Sigmoid colon (tissue), 6 donors: ENCODE measurements at regions not wholly inside any gene's neighbourhood (a gene's known extent, or its start where the extent isn't known, plus 50 kb on each side); places are given as distances from the start of the nearest gene placed in this dataset.

Experiments used
- DNase-seq: peaks from one replicate; pipeline ENCODE4 v3.0.0-alpha.2; 2019
- H3K27ac ChIP-seq, 4 donors: fragments of 200-600 bp; sonication (generic); one replicate each; pipeline ENCODE4 v1.5.1; 2016 to 2019; ENCODE audit warnings: mild to moderate bottlenecking in 1 of 4
- H3K27me3 ChIP-seq, 3 donors: fragments of 200-600 bp; sonication (generic); one replicate each; pipeline ENCODE4 v1.5.1; 2019; ENCODE audit warnings: mild to moderate bottlenecking in 1 of 3
- H3K36me3 ChIP-seq, 4 donors: fragments of 200-600 bp; sonication (generic); one replicate each; pipeline ENCODE4 v1.5.1; 2016 to 2019
- H3K4me1 ChIP-seq, 4 donors: fragments of 200-600 bp; sonication (generic); one replicate each; pipeline ENCODE4 v1.5.1; 2017 to 2019
- H3K4me3 ChIP-seq, 4 donors: fragments of 200-600 bp; sonication (generic); one replicate each; pipeline ENCODE4 v1.5.1; 2017 to 2019; ENCODE audit warnings: mild to moderate bottlenecking in 2 of 4, moderate library complexity in 1 of 4
- H3K9me3 ChIP-seq, 4 donors: fragments of 200-600 bp in 3 of 4; sonication (generic) in 3 of 4; one replicate each; pipeline versions ENCODE4 v1.5.1 to v1.6.1; 2013 to 2019
- CTCF ChIP-seq, 4 experiments: fragments of 450-650 bp in 3 of 4; fragments of 200-600 bp in 1 of 4; IDR thresholded peaks; one replicate each; pipeline ENCODE4 v1.5.1; 2016 to 2019; ENCODE audit warnings: antibody characterized with exemption in 4 of 4, mild to moderate bottlenecking in 3 of 4, moderate library complexity in 2 of 4
- EP300 ChIP-seq, 4 donors: sonication (generic); formaldehyde crosslinking; IDR thresholded peaks; one replicate each; pipeline ENCODE4 v1.6.1; 2017; ENCODE audit warnings: antibody characterized with exemption in 4 of 4
- POLR2A ChIP-seq, 2 donors: fragments of 450-650 bp; IDR thresholded peaks; one replicate each; pipeline ENCODE4 v1.6.1; 2016; ENCODE audit warnings: antibody characterized with exemption in 2 of 2, mild to moderate bottlenecking in 2 of 2, moderate library complexity in 2 of 2
- POLR2AphosphoS5 ChIP-seq, 4 donors: sonication (generic); formaldehyde crosslinking; IDR thresholded peaks; one replicate each; pipeline ENCODE4 v1.6.1; 2017; ENCODE audit warnings: antibody characterized with exemption in 4 of 4
- WGBS, 2 donors: extraction: QIAGEN DNeasy Blood & Tissue Kit; methylation state at CpG; one replicate each; pipeline ENCODE4 v1.1.7; 2013; 5-methylcytosine and 5-hydroxymethylcytosine counted together
- intact Hi-C: fragments of 100-400 bp; cut with DNase I; formaldehyde crosslinking; loops from one replicate; pipeline ENCODE4 v1.15.1; 2023
- donor health status: healthy with polysubstance abuse.
- donor health status: healthy.

DNA sequence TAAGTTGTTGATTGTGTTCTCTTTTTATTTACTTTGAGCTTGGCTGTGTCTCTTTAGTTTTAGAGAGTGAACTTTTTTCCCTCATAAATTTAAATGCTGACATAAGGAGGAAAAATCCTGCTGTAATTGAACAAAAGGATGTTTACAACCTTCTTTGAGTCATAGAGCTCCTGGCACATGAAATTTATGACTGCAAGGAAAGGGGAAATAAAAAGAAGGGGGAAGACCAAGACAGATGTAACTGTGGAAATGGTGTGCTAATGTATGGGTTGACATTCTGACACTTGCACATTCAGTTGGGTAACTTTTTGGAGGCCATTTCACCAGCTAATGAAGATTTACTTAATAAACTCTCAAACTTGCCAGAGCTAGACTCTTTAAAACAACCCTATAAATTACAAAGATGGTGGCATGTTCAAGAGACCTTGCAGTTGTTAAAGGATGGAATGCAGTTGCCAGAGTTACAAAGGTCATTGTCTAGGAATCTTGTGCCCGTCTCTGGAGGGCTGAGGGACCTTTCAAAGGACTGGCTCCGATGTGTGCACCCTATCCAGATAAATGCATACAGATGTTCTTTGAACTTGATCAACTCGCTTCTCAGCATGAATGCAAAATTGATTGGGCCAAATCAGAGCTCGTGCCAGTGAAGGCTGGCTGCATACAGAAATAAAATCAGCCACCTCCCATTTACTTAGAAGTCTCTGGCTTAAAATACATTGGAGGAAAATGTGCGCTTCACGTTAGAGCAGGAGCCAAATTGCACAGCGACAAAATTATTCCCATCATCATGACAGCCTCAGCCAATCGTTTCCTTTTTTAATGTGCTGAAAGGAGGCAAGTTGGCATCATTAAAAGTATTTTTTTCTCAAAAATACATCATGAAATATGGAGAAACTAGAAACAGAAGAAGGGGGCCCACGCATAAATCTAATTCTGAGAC lies 289.0 kb upstream of the XYLT1 start:
- Histone ChIP-seq H3K4me3 (no peak overlapping the region), H3K9me3 (no peaks in the 10 kb centered on the region), H3K27ac (no peak overlapping the region), H3K4me1 (peaks cover 0 to 6% (median 2%) of the 10 kb centered on the region in 4 donors), H3K27me3 (no peaks in the 10 kb centered on the region), H3K36me3 (no peaks in the 10 kb centered on the region)
- intact Hi-C loops: no loop called here
- DNase-seq: no peak
- WGBS, 2 donors: 64 to 71% methylated on average over 9 of the region's 9 CpGs
- TF ChIP-seq CTCF (IDR thresholded peaks at IDR 0.05) (no peak), POLR2A (IDR thresholded peaks at IDR 0.05) (no peak), POLR2AphosphoS5 (IDR thresholded peaks at IDR 0.05) (no peak), EP300 (IDR thresholded peaks at IDR 0.05) (no peak)

DNA sequence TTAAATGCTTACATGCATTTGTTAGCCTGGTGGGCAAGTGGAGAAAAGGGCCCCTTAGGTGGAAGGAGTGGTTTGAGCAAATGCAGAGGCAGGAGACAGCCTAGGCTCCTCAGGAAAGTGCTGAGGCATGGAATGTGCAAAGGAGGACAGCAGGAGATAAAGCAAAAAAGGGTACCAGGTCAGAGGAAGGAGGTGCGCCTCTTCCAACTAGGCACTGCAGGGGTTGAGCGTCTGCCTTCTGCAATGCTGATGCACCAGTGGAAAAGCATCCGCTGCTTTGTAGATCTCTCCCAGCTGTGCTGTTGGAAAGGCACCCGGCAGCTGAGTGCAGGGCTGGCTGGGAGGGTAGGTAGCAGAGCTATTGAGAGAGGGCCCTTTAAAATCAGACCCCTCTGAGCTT lies 287.0 kb upstream of the XYLT1 start:
- Histone ChIP-seq H3K36me3 (no peaks in the 10 kb centered on the region), H3K4me3 (no peak overlapping the region), H3K9me3 (no peaks in the 10 kb centered on the region), H3K27me3 (no peaks in the 10 kb centered on the region), H3K4me1 (peaks cover 0 to 6% (median 2%) of the 10 kb centered on the region in 4 donors), H3K27ac (no peak overlapping the region)
- WGBS, 2 donors: 73 to 74% methylated on average over 4 of the region's 4 CpGs
- no peak for TF ChIP-seq POLR2A (IDR thresholded peaks at IDR 0.05)
- no peak for TF ChIP-seq CTCF (IDR thresholded peaks at IDR 0.05)
- no peak for TF ChIP-seq EP300 (IDR thresholded peaks at IDR 0.05)
- no peak for TF ChIP-seq POLR2AphosphoS5 (IDR thresholded peaks at IDR 0.05)
- no peak for DNase-seq
- intact Hi-C loops: no loop called here

GRCh38 chr16:17755158-17755557 lies 284.4 kb upstream of the XYLT1 start:
- no peaks in the 10 kb centered on the region for H3K27me3 ChIP-seq
- no peak overlapping the region for H3K27ac ChIP-seq
- 61 to 82% methylated on average over 1 of the region's 1 CpG for WGBS, 2 donors
- intact Hi-C loops: no loop called here
- H3K4me1 ChIP-seq: peaks cover 0 to 6% (median 2%) of the 10 kb centered on the region in 4 donors
- no peaks in the 10 kb centered on the region for H3K36me3 ChIP-seq
- DNase-seq: no peak
- no peak overlapping the region for H3K4me3 ChIP-seq
- no peaks in the 10 kb centered on the region for H3K9me3 ChIP-seq
- TF ChIP-seq CTCF (IDR thresholded peaks at IDR 0.05) (no peak), POLR2AphosphoS5 (IDR thresholded peaks at IDR 0.05) (no peak), POLR2A (IDR thresholded peaks at IDR 0.05) (no peak), EP300 (IDR thresholded peaks at IDR 0.05) (no peak)

GRCh38 chr16:17753434-17753833 lies 282.7 kb upstream of the XYLT1 start:
- H3K9me3 ChIP-seq: no peaks in the 10 kb centered on the region
- WGBS, 2 donors: 80 to 83% methylated on average over 6 of the region's 6 CpGs
- H3K27me3 ChIP-seq: no peaks in the 10 kb centered on the region
- H3K27ac ChIP-seq: no peak overlapping the region
- H3K4me1 ChIP-seq: no peaks in the 10 kb centered on the region
- DNase-seq: no peak
- H3K4me3 ChIP-seq: no peak overlapping the region
- TF ChIP-seq POLR2A (IDR thresholded peaks at IDR 0.05) (no peak), POLR2AphosphoS5 (IDR thresholded peaks at IDR 0.05) (no peak), CTCF (IDR thresholded peaks at IDR 0.05) (no peak), EP300 (IDR thresholded peaks at IDR 0.05) (no peak)
- H3K36me3 ChIP-seq: no peaks in the 10 kb centered on the region
- intact Hi-C loops: no loop called here
